ENCODE measurements at regions not wholly inside any gene's neighbourhood (a gene's known extent, or its start where the extent isn't known, plus 50 kb on each side); places are given as distances from the start of the nearest gene placed in this dataset.
A peak's percentile ranks its signal among the peaks of the same experiment; 100 is the strongest.

- no peak for DNase-seq
- no peak for ATAC-seq
These were observed 319.7 kb downstream of the UACA start for GRCh38 chr15:70443486-70444273.

- DNase-seq, result no peak
- ATAC-seq, result no peak
These were observed 320.6 kb downstream of the UACA start for GRCh38 chr15:70442616-70443321.

- DNase-seq (no peak), ATAC-seq (no peak)
These were observed 321.1 kb downstream of the UACA start for GRCh38 chr15:70442211-70442610.

- ATAC-seq (no peak), DNase-seq (no peak)
These were observed 322.8 kb downstream of the UACA start for GRCh38 chr15:70440416-70441138.

- ATAC-seq (no peak), DNase-seq (no peak)
These were observed 323.5 kb downstream of the UACA start for GRCh38 chr15:70439880-70440279.

- DNase-seq, result no peak
- no peak for ATAC-seq
These were observed 324.0 kb downstream of the UACA start for GRCh38 chr15:70439304-70439877.

GRCh38 chr15:70438776-70439175 lies 324.6 kb downstream of the UACA start:
- DNase-seq (no peak), ATAC-seq (no peak)

GRCh38 chr15:70437882-70438451 lies 325.4 kb downstream of the UACA start:
- DNase-seq (no peak), ATAC-seq (no peak)

GRCh38 chr15:70437089-70437488 lies 326.3 kb downstream of the UACA start:
- no peak for DNase-seq
- ATAC-seq, result no peak

- ATAC-seq (peak; percentile 70), DNase-seq (no peak)
These were observed 326.9 kb downstream of the UACA start for GRCh38 chr15:70436428-70436827.

- ATAC-seq (no peak), DNase-seq (no peak)
These were observed 327.5 kb downstream of the UACA start for GRCh38 chr15:70435872-70436271.

- DNase-seq, result no peak
- no peak for ATAC-seq
These were observed 328.0 kb downstream of the UACA start for GRCh38 chr15:70435369-70435768.

- no peak for ATAC-seq
- no peak for DNase-seq
These were observed 329.6 kb downstream of the UACA start for GRCh38 chr15:70433586-70434324.

GRCh38 chr15:70432924-70433495 lies 330.3 kb downstream of the UACA start:
- no peak for ATAC-seq

GRCh38 chr15:70431854-70432253 lies 331.5 kb downstream of the UACA start:
- ATAC-seq (no peak), DNase-seq (no peak)

More at GRCh38 chr15:70432924-70433495, 330.3 kb downstream of the UACA start:
- no peak for DNase-seq

GRCh38 chr15:70430069-70430468 lies 332.4 kb upstream of the TLE3 start:
- DNase-seq, result no peak
- ATAC-seq, result no peak

GRCh38 chr15:70429056-70429722 lies 331.5 kb upstream of the TLE3 start:
- no peak for ATAC-seq
- DNase-seq, result no peak

GRCh38 chr15:70428211-70428822 lies 330.6 kb upstream of the TLE3 start:
- ATAC-seq (no peak), DNase-seq (no peak)

GRCh38 chr15:70427167-70428120 lies 329.7 kb upstream of the TLE3 start:
- DNase-seq (no peak), ATAC-seq (no peak)
